IPS-11a (cell line): ENCODE measurements at regions not wholly inside any gene's neighbourhood (a gene's known extent, or its start where the extent isn't known, plus 50 kb on each side); places are given as distances from the start of the nearest gene placed in this dataset.

ENCODE experiments used
- H3K4me3 ChIP-seq: one replicate; pipeline ENCODE4 v1.5.1; 2013; ENCODE audit warnings: low read depth, low read length, control low read depth

DNA sequence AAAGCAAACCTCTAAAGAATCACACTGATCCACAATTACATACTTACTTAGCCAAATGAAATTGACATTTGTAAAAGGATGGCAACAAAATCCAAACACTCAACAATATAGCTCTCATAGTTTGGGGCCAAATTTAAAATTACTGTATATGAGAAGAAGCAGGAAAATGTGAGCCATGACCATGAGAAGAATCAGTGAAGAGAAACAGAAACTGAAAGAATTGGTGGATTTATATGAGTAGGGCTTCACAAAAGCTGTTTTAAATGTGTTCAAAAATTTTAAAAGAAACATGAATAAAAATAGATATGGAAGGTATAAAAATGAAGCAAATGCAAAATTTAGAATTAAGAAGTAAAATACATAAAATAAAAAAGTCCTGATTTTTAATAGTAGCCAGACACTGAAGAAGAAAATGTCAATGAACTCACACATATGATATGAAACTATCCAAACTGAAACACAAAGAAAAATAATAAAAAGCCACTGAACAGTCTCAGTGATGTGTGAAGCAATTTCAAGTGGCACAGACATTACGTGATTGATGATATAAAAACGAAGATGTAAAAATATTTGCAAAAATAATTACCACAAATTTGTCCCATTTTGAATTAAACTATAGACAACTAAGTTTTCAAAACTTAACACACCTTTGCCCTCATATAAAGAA lies 87.9 kb upstream of the MDGA2 start:
- no peak overlapping the region for H3K4me3 ChIP-seq

DNA sequence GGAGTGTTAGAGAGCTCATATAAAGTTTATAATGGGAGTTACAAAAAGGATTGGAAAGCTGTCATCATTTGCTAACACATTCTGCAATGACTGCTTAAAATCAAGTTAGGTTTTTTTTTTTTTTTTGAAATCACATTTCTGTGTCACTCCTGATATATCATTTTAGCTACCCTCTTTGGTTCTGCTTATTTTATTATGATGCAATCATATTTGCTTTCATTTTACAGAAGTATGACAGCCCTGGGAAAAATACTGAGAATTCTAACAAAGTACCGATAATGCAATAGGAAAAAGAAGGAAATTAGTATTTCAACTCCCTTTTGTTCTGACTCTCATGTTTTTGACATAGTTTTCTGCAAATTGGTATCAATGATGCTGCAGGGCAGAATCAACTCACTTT lies 71.6 kb upstream of the MDGA2 start:
- no peak overlapping the region for H3K4me3 ChIP-seq

DNA sequence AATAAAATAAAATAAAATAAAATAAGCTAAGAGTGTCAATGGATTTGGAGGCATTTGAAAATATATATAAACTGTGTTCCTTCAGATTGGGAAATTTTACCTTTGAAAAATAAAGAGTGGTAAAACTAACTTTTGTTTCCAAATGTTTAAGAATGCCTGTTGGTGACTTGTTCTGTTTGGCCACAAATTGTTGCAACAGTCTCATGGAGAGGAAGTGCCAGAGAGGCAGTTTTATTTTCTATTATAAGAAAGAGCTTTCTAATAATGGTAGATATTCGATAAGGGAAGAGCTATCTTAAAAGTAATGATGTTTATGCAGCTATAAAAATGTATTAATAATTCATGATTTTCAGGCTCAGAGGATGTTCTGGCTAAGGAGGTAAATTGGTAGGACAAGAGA lies 68.8 kb upstream of the MDGA2 start:
- no peak overlapping the region for H3K4me3 ChIP-seq

- no peak overlapping the region for H3K4me3 ChIP-seq
Measured at GRCh38 chr14:47739541-47739940, 64.1 kb upstream of the MDGA2 start.

- no peak overlapping the region for H3K4me3 ChIP-seq
Measured at GRCh38 chr14:47730296-47730695, 54.9 kb upstream of the MDGA2 start.
